ENCODE measurements at regions not wholly inside any gene's neighbourhood (a gene's known extent, or its start where the extent isn't known, plus 50 kb on each side); places are given as distances from the start of the nearest gene placed in this dataset.

- no peak for TF ChIP-seq POLR2AphosphoS5 (IDR thresholded peaks at IDR 0.05; ENCODE audit: low read depth, low read length)
- no peak for TF ChIP-seq SIN3A (IDR thresholded peaks at IDR 0.05; ENCODE audit: borderline replicate concordance, insufficient read depth, low read depth, low read length)
- TF ChIP-seq, protein P1, sequence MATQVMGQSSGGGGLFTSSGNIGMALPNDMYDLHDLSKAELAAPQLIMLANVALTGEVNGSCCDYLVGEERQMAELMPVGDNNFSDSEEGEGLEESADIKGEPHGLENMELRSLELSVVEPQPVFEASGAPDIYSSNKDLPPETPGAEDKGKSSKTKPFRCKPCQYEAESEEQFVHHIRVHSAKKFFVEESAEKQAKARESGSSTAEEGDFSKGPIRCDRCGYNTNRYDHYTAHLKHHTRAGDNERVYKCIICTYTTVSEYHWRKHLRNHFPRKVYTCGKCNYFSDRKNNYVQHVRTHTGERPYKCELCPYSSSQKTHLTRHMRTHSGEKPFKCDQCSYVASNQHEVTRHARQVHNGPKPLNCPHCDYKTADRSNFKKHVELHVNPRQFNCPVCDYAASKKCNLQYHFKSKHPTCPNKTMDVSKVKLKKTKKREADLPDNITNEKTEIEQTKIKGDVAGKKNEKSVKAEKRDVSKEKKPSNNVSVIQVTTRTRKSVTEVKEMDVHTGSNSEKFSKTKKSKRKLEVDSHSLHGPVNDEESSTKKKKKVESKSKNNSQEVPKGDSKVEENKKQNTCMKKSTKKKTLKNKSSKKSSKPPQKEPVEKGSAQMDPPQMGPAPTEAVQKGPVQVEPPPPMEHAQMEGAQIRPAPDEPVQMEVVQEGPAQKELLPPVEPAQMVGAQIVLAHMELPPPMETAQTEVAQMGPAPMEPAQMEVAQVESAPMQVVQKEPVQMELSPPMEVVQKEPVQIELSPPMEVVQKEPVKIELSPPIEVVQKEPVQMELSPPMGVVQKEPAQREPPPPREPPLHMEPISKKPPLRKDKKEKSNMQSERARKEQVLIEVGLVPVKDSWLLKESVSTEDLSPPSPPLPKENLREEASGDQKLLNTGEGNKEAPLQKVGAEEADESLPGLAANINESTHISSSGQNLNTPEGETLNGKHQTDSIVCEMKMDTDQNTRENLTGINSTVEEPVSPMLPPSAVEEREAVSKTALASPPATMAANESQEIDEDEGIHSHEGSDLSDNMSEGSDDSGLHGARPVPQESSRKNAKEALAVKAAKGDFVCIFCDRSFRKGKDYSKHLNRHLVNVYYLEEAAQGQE (IDR thresholded peaks at IDR 0.05; ENCODE audit: insufficient read depth in 1 of 2, low read depth in 2 of 2, low read length in 1 of 2), result no peak
- no peak for TF ChIP-seq CTCF (IDR thresholded peaks at IDR 0.05)
Measured at GRCh38 chr2:145601361-145601925, 1081.5 kb upstream of the ZEB2 start.
